SK-N-SH treated with all-trans-retinoic acid at 6 μM for 48 hours (cell line): ENCODE measurements at regions not wholly inside any gene's neighbourhood (a gene's known extent, or its start where the extent isn't known, plus 50 kb on each side); places are given as distances from the start of the nearest gene placed in this dataset.

Experiments
- ATAC-seq: fragments of 200-7000 bp; cut with Tn5 transposase; 3 replicates; pipeline ENCODE4 v1.9.1; 2020; ENCODE audit warnings: mild to moderate bottlenecking, moderate library complexity
- ARNTL ChIP-seq: fragments of 450-650 bp; formaldehyde crosslinking; IDR thresholded peaks from 2 replicates; pipeline ENCODE4 v1.5.0; 2020; ENCODE audit warnings: low read depth, mild to moderate bottlenecking, moderate library complexity, borderline replicate concordance
- BACH2 ChIP-seq: fragments of 250-450 bp; sonication (Bioruptor Pico); IDR thresholded peaks from 2 replicates; pipeline ENCODE4 v1.9.0; 2021; ENCODE audit warnings: mild to moderate bottlenecking, borderline replicate concordance
- CSDC2 ChIP-seq: fragments of 250-450 bp; sonication (Bioruptor Pico); IDR thresholded peaks from 2 replicates; pipeline ENCODE4 v1.5.0; 2020; ENCODE audit warnings: mild to moderate bottlenecking, moderate library complexity
- ESRRG ChIP-seq: fragments of 250-450 bp; sonication (Bioruptor Pico); IDR thresholded peaks from 2 replicates; pipeline ENCODE4 v1.6.1; 2021; ENCODE audit warnings: mild to moderate bottlenecking
- GLIS3 ChIP-seq: fragments of 250-450 bp; sonication (Bioruptor Pico); IDR thresholded peaks from 2 replicates; pipeline ENCODE4 v1.5.0; 2020; ENCODE audit warnings: mild to moderate bottlenecking, moderate library complexity
- ISL1 ChIP-seq: fragments of 250-450 bp; sonication (Bioruptor Pico); IDR thresholded peaks from 2 replicates; pipeline ENCODE4 v2.1.2; 2022; ENCODE audit warnings: mild to moderate bottlenecking, moderate library complexity
- RARB ChIP-seq: fragments of 250-450 bp; sonication (Bioruptor Pico); IDR thresholded peaks from 2 replicates; pipeline ENCODE4 v1.8.0; 2021; ENCODE audit warnings: mild to moderate bottlenecking, moderate library complexity
- TCF4 ChIP-seq: fragments of 250-450 bp; sonication (Bioruptor Pico); IDR thresholded peaks from 2 replicates; pipeline ENCODE4 v1.8.0; 2021; ENCODE audit warnings: mild to moderate bottlenecking, moderate library complexity, borderline replicate concordance
- TOX ChIP-seq: fragments of 250-450 bp; sonication (Bioruptor Pico); IDR thresholded peaks from 2 replicates; pipeline ENCODE4 v1.8.0; 2021; ENCODE audit warnings: mild to moderate bottlenecking, moderate library complexity, borderline replicate concordance
- ZC3H10 ChIP-seq: fragments of 250-450 bp; sonication (Bioruptor Pico); IDR thresholded peaks from 2 replicates; pipeline ENCODE4 v1.5.1; 2021; ENCODE audit warnings: mild to moderate bottlenecking, moderate library complexity
- ZFP30 ChIP-seq: fragments of 450-650 bp; formaldehyde crosslinking; IDR thresholded peaks from 2 replicates; pipeline ENCODE4 v1.5.0; 2022; ENCODE audit warnings: mild to moderate bottlenecking, moderate library complexity
- ZNF565 ChIP-seq: fragments of 450-650 bp; formaldehyde crosslinking; conservative IDR thresholded peaks from 2 replicates; pipeline ENCODE4 v1.5.0; 2020; ENCODE audit warnings: low read depth, mild to moderate bottlenecking, moderate library complexity
- ZNF70 ChIP-seq: fragments of 450-650 bp; formaldehyde crosslinking; IDR thresholded peaks from 2 replicates; pipeline ENCODE4 v1.5.0; 2020; ENCODE audit warnings: mild to moderate bottlenecking, moderate library complexity
- TF ChIP-seq, protein P1 (sequence below): fragments of 250-450 bp; sonication (Bioruptor Pico); IDR thresholded peaks from 2 replicates; pipeline ENCODE4 v1.8.0; 2020; ENCODE audit warnings: mild to moderate bottlenecking, moderate library complexity, borderline replicate concordance
- TF ChIP-seq, protein P2 (sequence below): fragments of 250-450 bp; sonication (Bioruptor Pico); IDR thresholded peaks from 2 replicates; pipeline ENCODE4 v1.5.1; 2020; ENCODE audit warnings: low read depth, mild to moderate bottlenecking, moderate library complexity
- TF ChIP-seq, protein P3 (sequence below): fragments of 250-450 bp; sonication (Bioruptor Pico); IDR thresholded peaks from 2 replicates; pipeline ENCODE4 v1.5.1; 2021; ENCODE audit warnings: mild to moderate bottlenecking, moderate library complexity
- TF ChIP-seq, protein P4 (sequence below): fragments of 250-450 bp; sonication (Bioruptor Pico); IDR thresholded peaks from 2 replicates; pipeline ENCODE4 v1.8.0; 2021; ENCODE audit warnings: low read depth, mild to moderate bottlenecking, moderate library complexity, borderline replicate concordance

DNA sequence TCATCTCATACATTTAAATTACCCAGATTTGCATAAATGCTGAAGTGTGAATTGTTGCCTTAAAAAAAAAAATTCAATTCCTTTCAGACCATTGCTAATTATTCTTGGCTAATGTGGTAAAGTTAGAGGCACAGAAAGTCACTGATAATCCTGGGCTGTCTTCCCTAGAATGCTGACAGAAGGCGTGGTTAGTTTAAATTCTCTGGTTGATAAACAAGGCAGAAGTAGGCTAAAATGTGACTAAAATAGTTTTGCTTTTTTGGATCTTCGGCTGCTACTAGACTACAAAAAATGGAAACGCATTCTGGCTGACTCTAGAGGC, 193.7 kb downstream of the OTOL1 start:
- TF ChIP-seq GLIS3 (CRISPR knock-in tag) (no peak), ISL1 (no peak), TCF4 (no peak), CSDC2 (no peak), RARB (CRISPR knock-in tag) (no peak), TOX (CRISPR knock-in tag) (no peak), ZFP30 (no peak), BACH2 (no peak), ARNTL (no peak), ZNF565 (CRISPR knock-in tag) (no peak), ZNF70 (no peak)
- TF ChIP-seq, protein P1, sequence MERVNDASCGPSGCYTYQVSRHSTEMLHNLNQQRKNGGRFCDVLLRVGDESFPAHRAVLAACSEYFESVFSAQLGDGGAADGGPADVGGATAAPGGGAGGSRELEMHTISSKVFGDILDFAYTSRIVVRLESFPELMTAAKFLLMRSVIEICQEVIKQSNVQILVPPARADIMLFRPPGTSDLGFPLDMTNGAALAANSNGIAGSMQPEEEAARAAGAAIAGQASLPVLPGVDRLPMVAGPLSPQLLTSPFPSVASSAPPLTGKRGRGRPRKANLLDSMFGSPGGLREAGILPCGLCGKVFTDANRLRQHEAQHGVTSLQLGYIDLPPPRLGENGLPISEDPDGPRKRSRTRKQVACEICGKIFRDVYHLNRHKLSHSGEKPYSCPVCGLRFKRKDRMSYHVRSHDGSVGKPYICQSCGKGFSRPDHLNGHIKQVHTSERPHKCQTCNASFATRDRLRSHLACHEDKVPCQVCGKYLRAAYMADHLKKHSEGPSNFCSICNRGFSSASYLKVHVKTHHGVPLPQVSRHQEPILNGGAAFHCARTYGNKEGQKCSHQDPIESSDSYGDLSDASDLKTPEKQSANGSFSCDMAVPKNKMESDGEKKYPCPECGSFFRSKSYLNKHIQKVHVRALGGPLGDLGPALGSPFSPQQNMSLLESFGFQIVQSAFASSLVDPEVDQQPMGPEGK (CRISPR knock-in tag): no peak
- TF ChIP-seq, protein P2, sequence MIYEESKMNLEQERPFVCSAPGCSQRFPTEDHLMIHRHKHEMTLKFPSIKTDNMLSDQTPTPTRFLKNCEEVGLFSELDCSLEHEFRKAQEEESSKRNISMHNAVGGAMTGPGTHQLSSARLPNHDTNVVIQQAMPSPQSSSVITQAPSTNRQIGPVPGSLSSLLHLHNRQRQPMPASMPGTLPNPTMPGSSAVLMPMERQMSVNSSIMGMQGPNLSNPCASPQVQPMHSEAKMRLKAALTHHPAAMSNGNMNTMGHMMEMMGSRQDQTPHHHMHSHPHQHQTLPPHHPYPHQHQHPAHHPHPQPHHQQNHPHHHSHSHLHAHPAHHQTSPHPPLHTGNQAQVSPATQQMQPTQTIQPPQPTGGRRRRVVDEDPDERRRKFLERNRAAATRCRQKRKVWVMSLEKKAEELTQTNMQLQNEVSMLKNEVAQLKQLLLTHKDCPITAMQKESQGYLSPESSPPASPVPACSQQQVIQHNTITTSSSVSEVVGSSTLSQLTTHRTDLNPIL (CRISPR knock-in tag): no peak
- ATAC-seq: no peak

DNA sequence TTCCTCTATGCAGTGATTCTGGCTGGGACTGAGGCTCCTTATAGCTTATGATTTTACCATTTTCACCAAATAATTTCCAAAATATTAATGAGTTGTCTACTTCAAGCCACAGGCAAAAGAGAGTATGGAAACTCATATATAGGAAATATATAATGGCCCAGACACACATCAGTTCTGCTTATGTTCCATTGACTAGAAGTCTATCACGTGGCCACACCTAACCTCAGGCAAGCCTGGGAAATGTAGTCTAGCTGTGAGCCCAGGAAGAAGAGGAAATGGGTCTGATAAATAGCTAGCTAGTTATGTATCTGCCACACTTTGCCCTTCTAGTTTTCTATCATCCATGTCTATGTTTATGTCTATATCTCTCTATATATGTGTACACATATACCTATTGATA, 195.1 kb downstream of the OTOL1 start:
- TF ChIP-seq, protein P3, sequence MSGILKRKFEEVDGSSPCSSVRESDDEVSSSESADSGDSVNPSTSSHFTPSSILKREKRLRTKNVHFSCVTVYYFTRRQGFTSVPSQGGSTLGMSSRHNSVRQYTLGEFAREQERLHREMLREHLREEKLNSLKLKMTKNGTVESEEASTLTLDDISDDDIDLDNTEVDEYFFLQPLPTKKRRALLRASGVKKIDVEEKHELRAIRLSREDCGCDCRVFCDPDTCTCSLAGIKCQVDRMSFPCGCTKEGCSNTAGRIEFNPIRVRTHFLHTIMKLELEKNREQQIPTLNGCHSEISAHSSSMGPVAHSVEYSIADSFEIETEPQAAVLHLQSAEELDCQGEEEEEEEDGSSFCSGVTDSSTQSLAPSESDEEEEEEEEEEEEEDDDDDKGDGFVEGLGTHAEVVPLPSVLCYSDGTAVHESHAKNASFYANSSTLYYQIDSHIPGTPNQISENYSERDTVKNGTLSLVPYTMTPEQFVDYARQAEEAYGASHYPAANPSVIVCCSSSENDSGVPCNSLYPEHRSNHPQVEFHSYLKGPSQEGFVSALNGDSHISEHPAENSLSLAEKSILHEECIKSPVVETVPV (CRISPR knock-in tag): no peak
- TF ChIP-seq, protein P2 (CRISPR knock-in tag): no peak
- TF ChIP-seq, protein P4, sequence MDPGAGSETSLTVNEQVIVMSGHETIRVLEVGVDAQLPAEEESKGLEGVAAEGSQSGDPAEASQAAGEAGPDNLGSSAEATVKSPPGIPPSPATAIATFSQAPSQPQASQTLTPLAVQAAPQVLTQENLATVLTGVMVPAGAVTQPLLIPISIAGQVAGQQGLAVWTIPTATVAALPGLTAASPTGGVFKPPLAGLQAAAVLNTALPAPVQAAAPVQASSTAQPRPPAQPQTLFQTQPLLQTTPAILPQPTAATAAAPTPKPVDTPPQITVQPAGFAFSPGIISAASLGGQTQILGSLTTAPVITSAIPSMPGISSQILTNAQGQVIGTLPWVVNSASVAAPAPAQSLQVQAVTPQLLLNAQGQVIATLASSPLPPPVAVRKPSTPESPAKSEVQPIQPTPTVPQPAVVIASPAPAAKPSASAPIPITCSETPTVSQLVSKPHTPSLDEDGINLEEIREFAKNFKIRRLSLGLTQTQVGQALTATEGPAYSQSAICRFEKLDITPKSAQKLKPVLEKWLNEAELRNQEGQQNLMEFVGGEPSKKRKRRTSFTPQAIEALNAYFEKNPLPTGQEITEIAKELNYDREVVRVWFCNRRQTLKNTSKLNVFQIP (CRISPR knock-in tag): no peak
- TF ChIP-seq ESRRG (CRISPR knock-in tag) (no peak), ZNF70 (no peak), TOX (CRISPR knock-in tag) (no peak), ZNF565 (CRISPR knock-in tag) (no peak), CSDC2 (no peak)
- TF ChIP-seq, protein P1 (CRISPR knock-in tag): no peak
- ATAC-seq: no peak

DNA sequence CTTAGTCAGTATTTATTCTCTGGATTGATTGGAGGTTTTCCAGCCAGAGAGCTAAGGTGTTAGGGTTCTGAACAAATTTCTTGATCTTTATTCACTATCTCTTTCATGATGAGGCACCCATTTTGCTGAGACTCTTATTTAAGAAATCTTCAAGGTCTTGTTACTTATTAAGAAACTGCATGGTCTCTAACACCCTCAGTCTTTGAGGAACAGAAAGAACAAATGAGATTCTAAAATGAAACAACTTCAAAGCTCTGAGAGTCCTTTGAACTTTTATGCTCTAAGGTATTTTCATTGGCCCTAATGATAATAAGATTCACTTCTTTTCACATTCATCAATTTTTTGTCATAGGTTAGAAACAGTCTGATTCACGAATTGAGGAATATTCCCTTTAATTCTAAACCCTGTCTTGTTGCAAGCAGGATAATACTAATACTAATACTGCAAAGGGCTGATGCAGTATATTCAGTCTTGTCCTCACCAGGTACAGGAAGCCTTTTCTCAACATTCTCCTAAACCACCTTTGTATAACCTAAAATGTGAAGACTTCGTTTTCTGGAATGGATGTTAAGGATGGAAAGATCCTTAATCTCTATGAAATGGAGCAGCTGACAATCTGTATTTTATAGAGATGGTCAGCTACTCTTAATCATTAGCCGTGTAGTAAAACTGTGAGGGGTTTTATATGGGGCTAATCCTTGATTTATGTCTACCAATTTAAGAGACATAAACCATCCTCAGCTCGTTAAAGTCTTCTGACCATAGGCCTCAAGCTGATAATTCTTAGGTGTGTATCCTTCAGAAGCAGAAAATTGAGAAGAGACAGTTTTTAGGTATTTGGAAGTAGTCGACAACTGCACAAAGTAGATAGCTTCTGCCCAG, 198.3 kb downstream of the OTOL1 start:
- TF ChIP-seq ZC3H10 (CRISPR knock-in tag) (no peak), CSDC2 (no peak), TCF4 (no peak), ARNTL (no peak)
- TF ChIP-seq, protein P2 (CRISPR knock-in tag): no peak
- ATAC-seq: no peak
